Keratinocyte (primary cell): ENCODE measurements at regions not wholly inside any gene's neighbourhood (a gene's known extent, or its start where the extent isn't known, plus 50 kb on each side); places are given as distances from the start of the nearest gene placed in this dataset.

Source experiments
- DNase-seq: peaks from one replicate; pipeline ENCODE4 v3.0.0-alpha.2; 2011; ENCODE audit warnings: low read depth, missing footprints, low spot score
- FAIRE-seq: peaks from 2 replicates; lab custom pipeline; 2011; peaks lifted over from hg19 to GRCh38; lab: Jason Lieb, UNC
- H2AFZ ChIP-seq: 2 replicates; pipeline ENCODE4 v1.6.0; 2012; ENCODE audit warnings: low read length, control low read depth, inconsistent platforms; ENCODE audit not compliant: control insufficient read depth
- H3K27ac ChIP-seq: 2 replicates; pipeline ENCODE4 v1.5.1; 2011; ENCODE audit warnings: low read length; ENCODE audit not compliant: control insufficient read depth, insufficient read depth
- H3K27me3 ChIP-seq: 3 replicates; pipeline ENCODE4 v1.6.0; 2011; ENCODE audit warnings: low read length; ENCODE audit not compliant: control insufficient read depth, insufficient read depth; ENCODE audit errors: extremely low read depth
- H3K36me3 ChIP-seq, 2 experiments: 2 replicates in 1 of 2; 3 replicates in 1 of 2; pipeline ENCODE4 v1.5.1; 2011; ENCODE audit warnings: low read length in 2 of 2, mild to moderate bottlenecking in 1 of 2; ENCODE audit not compliant: control insufficient read depth in 2 of 2, insufficient read depth in 2 of 2; ENCODE audit errors: extremely low read depth in 1 of 2
- H3K4me1 ChIP-seq: 3 replicates; pipeline ENCODE4 v1.5.1; 2011; ENCODE audit warnings: low read length; ENCODE audit not compliant: control insufficient read depth, insufficient read depth; ENCODE audit errors: extremely low read depth
- H3K4me2 ChIP-seq: 3 replicates; pipeline ENCODE4 v1.6.0; 2011; ENCODE audit warnings: low read depth, low read length; ENCODE audit not compliant: control insufficient read depth, insufficient read depth; ENCODE audit errors: extremely low read depth
- H3K4me3 ChIP-seq, 3 experiments: fragments of 200-600 bp in 1 of 3; sonication (generic) in 1 of 3; 2 replicates in 2 of 3; 3 replicates in 1 of 3; pipeline ENCODE4 v1.5.1; 2011 to 2016; ENCODE audit warnings: low read length in 3 of 3, mild to moderate bottlenecking in 3 of 3, control low read depth in 2 of 3, inconsistent platforms in 1 of 3, low read depth in 1 of 3, mixed read lengths in 1 of 3, mixed run types in 1 of 3, moderate library complexity in 1 of 3; ENCODE audit not compliant: control insufficient read depth in 2 of 3, insufficient read depth in 2 of 3; ENCODE audit errors: extremely low read depth in 1 of 3
- H3K79me2 ChIP-seq: 2 replicates; pipeline ENCODE4 v1.6.0; 2012; ENCODE audit warnings: low read length; ENCODE audit not compliant: control insufficient read depth, insufficient read depth
- H3K9ac ChIP-seq: 3 replicates; pipeline ENCODE4 v1.6.0; 2011; ENCODE audit warnings: low read length; ENCODE audit not compliant: control insufficient read depth, insufficient read depth; ENCODE audit errors: extremely low read depth
- H3K9me1 ChIP-seq: 3 replicates; pipeline ENCODE4 v1.6.0; 2011; ENCODE audit warnings: low read length; ENCODE audit not compliant: control insufficient read depth, insufficient read depth; ENCODE audit errors: extremely low read depth
- H3K9me3 ChIP-seq: 2 replicates; pipeline ENCODE4 v1.5.1; 2012; ENCODE audit warnings: low read depth, low read length; ENCODE audit not compliant: control insufficient read depth
- H4K20me1 ChIP-seq: 3 replicates; pipeline ENCODE4 v1.6.0; 2011; ENCODE audit warnings: low read length; ENCODE audit not compliant: control insufficient read depth, insufficient read depth; ENCODE audit errors: extremely low read depth
- EZH2 ChIP-seq: IDR thresholded peaks from one replicate; pipeline ENCODE4 v1.6.1; 2012; ENCODE audit warnings: inconsistent platforms, mild to moderate bottlenecking, low read length, moderate library complexity
- dilution Hi-C: fragments of 300-500 bp; cut with MboI; formaldehyde crosslinking; loops from one replicate; pipeline ENCODE4 v1.7.0; 2020; ENCODE audit warnings: low sequenced_read_pairs; ENCODE audit not compliant: extremely low pct_ligation_motif_present
- TF ChIP-seq, protein P1 (sequence below), 3 experiments: IDR thresholded peaks in 1 of 3; conservative IDR thresholded peaks in 1 of 3; optimal IDR thresholded peaks in 1 of 3; 2 replicates in 2 of 3; 3 replicates in 1 of 3; pipeline versions ENCODE3 to v1.5.1; 2011; ENCODE audit warnings: low read length in 3 of 3, mild to moderate bottlenecking in 3 of 3, moderate library complexity in 2 of 3, control low read depth in 1 of 3, inconsistent platforms in 1 of 3; ENCODE audit not compliant: insufficient read depth in 2 of 3; ENCODE audit errors: extremely low read depth in 1 of 3

DNA sequence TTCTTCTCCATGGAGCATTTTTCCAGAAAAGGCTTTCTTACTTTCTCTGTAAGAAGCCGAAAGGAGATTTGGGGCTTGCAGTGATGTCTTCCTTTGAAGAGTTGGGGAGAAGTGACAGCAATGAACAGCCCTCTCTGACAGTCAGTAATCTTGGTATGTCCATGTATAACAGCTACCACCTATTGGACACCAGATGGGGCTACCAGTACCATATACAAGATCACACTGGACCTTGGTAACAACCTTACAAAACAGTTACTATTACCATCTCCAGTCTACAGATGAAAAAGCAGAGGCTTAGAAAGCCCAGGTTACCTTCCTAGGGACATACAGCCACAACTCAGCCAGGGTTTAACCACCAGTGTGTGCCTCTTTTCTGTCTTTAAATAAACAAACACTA, 272.7 kb upstream of the TRPC7 start:
- no peaks in the 10 kb centered on the region for H3K9me3 ChIP-seq
- H3K79me2 ChIP-seq: no peaks in the 10 kb centered on the region
- no peaks in the 10 kb centered on the region for H3K36me3 ChIP-seq
- no peak overlapping the region for H3K9ac ChIP-seq
- H3K4me2 ChIP-seq: no peak overlapping the region
- no peak for FAIRE-seq
- H4K20me1 ChIP-seq: no peaks in the 10 kb centered on the region
- H3K27ac ChIP-seq: no peak overlapping the region
- dilution Hi-C loops: no loop called here
- no peaks in the 10 kb centered on the region for H3K9me1 ChIP-seq
- H2AFZ ChIP-seq: no peak overlapping the region
- no peaks in the 10 kb centered on the region for H3K4me1 ChIP-seq
- H3K27me3 ChIP-seq: no peaks in the 10 kb centered on the region
- TF ChIP-seq, protein P1, sequence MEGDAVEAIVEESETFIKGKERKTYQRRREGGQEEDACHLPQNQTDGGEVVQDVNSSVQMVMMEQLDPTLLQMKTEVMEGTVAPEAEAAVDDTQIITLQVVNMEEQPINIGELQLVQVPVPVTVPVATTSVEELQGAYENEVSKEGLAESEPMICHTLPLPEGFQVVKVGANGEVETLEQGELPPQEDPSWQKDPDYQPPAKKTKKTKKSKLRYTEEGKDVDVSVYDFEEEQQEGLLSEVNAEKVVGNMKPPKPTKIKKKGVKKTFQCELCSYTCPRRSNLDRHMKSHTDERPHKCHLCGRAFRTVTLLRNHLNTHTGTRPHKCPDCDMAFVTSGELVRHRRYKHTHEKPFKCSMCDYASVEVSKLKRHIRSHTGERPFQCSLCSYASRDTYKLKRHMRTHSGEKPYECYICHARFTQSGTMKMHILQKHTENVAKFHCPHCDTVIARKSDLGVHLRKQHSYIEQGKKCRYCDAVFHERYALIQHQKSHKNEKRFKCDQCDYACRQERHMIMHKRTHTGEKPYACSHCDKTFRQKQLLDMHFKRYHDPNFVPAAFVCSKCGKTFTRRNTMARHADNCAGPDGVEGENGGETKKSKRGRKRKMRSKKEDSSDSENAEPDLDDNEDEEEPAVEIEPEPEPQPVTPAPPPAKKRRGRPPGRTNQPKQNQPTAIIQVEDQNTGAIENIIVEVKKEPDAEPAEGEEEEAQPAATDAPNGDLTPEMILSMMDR (optimal IDR thresholded peaks at IDR 0.05 in 1 of 3, IDR thresholded peaks at IDR 0.05 in 1 of 3, conservative IDR thresholded peaks at IDR 0.05 in 1 of 3; ENCODE audit: extremely low read depth in 1 of 3, insufficient read depth in 2 of 3, low read length in 3 of 3): no peak
- no peak for TF ChIP-seq EZH2
- H3K4me3 ChIP-seq: no peak overlapping the region
- DNase-seq: no peak

DNA sequence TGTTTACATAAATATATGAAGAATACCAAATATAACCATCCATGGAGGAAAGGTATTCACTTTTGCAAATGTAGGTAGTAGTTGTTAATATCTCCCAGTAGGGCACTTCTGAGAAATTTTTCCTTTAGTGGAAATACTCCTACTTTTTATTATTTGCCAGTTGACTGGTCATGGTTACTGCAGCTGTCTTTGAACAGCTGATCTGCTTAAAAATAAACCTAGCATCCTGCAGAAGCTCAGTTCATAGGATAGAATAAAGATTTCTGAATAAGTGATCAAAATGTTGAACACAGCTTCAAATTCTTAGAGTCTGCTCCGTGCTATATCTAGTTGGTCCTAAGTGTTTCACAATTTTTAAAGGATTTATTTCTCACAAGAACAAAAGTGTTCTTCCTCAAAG, 270.7 kb upstream of the TRPC7 start:
- DNase-seq (no peak), FAIRE-seq (no peak)
- no peaks in the 10 kb centered on the region for H3K4me1 ChIP-seq
- dilution Hi-C loops: no loop called here
- H3K27ac ChIP-seq: no peak overlapping the region
- H3K4me3 ChIP-seq: no peak overlapping the region
- H3K4me2 ChIP-seq: no peak overlapping the region
- no peaks in the 10 kb centered on the region for H3K36me3 ChIP-seq
- TF ChIP-seq, protein P1 (optimal IDR thresholded peaks at IDR 0.05 in 1 of 3, IDR thresholded peaks at IDR 0.05 in 1 of 3, conservative IDR thresholded peaks at IDR 0.05 in 1 of 3; ENCODE audit: extremely low read depth in 1 of 3, insufficient read depth in 2 of 3, low read length in 3 of 3): no peak
- TF ChIP-seq EZH2: no peak
- no peaks in the 10 kb centered on the region for H3K27me3 ChIP-seq
- no peak overlapping the region for H3K9ac ChIP-seq
- no peak overlapping the region for H2AFZ ChIP-seq
- H3K79me2 ChIP-seq: no peaks in the 10 kb centered on the region
- H3K9me1 ChIP-seq: no peaks in the 10 kb centered on the region
- no peaks in the 10 kb centered on the region for H4K20me1 ChIP-seq
- H3K9me3 ChIP-seq: no peaks in the 10 kb centered on the region
